Vagina (tissue), 2 donors: ENCODE measurements at regions not wholly inside any gene's neighbourhood (a gene's known extent, or its start where the extent isn't known, plus 50 kb on each side); places are given as distances from the start of the nearest gene placed in this dataset.

ENCODE experiments used
- DNase-seq, 2 donors: peaks; one replicate each; pipeline ENCODE4 v3.0.0-alpha.2; 2017; ENCODE audit errors: extremely low spot score in 2 of 2
- H3K27ac ChIP-seq: fragments of 200-600 bp; sonication (generic); one replicate; pipeline ENCODE4 v1.5.1; 2019
- H3K27me3 ChIP-seq: fragments of 200-600 bp; sonication (generic); one replicate; pipeline ENCODE4 v1.5.1; 2019
- H3K36me3 ChIP-seq, 2 donors: fragments of 200-600 bp; sonication (generic); one replicate each; pipeline ENCODE4 v1.5.1; 2017 to 2019
- H3K4me1 ChIP-seq: fragments of 200-600 bp; sonication (generic); one replicate; pipeline ENCODE4 v1.5.1; 2019
- H3K4me3 ChIP-seq, 2 donors: fragments of 200-600 bp; sonication (generic); 1 replicate in 1 of 2; 2 replicates in 1 of 2; pipeline ENCODE4 v1.5.1; 2016 to 2019
- H3K9me3 ChIP-seq: fragments of 200-600 bp; sonication (generic); one replicate; pipeline ENCODE4 v1.5.1; 2019
- POLR2A ChIP-seq, 2 donors: fragments of 450-650 bp; IDR thresholded peaks; one replicate each; pipeline ENCODE4 v1.6.1; 2017; ENCODE audit warnings: antibody characterized with exemption in 2 of 2, mild to moderate bottlenecking in 2 of 2, moderate library complexity in 2 of 2
- POLR2AphosphoS5 ChIP-seq, 2 donors: sonication (generic); formaldehyde crosslinking; IDR thresholded peaks; one replicate each; pipeline ENCODE4 v1.9.0; 2017; ENCODE audit warnings: antibody characterized with exemption in 2 of 2, mild to moderate bottlenecking in 2 of 2, low read depth in 1 of 2; ENCODE audit not compliant: insufficient read depth in 1 of 2
- intact Hi-C: fragments of 100-400 bp; cut with DNase I; formaldehyde crosslinking; loops from one replicate; pipeline ENCODE4 v1.15.1; 2023
- TF ChIP-seq, protein P1 (sequence below), 3 experiments: fragments of 450-650 bp in 2 of 3; fragments of 200-600 bp in 1 of 3; sonication (generic) in 1 of 3; IDR thresholded peaks; one replicate each; pipeline ENCODE4 v1.5.1; 2017 to 2019; ENCODE audit warnings: antibody characterized with exemption in 3 of 3, mild to moderate bottlenecking in 2 of 3, moderate library complexity in 2 of 3

DNA sequence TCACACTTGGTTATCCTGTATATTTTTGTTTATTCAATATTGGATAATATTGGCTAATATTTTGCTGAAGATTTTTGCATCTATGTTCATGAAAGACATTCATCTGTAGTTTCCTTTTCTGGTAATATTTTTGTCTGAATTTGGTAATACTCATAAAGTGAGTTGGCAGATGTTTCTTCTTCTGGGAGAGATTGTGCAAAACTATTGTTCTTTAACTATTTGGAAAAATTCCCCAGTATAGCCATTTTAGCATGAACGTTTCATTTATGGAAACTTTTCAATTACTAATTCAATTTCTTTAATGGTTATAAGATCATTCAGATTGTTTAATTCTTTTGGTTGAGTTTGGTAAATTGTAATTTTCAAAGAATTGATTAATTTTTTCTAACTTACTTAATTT, 560.8 kb upstream of the FZD8 start:
- no peak overlapping the region for H3K4me3 ChIP-seq
- H3K4me1 ChIP-seq, result no peaks in the 10 kb centered on the region
- H3K36me3 ChIP-seq, result no peaks in the 10 kb centered on the region
- TF ChIP-seq, protein P1, sequence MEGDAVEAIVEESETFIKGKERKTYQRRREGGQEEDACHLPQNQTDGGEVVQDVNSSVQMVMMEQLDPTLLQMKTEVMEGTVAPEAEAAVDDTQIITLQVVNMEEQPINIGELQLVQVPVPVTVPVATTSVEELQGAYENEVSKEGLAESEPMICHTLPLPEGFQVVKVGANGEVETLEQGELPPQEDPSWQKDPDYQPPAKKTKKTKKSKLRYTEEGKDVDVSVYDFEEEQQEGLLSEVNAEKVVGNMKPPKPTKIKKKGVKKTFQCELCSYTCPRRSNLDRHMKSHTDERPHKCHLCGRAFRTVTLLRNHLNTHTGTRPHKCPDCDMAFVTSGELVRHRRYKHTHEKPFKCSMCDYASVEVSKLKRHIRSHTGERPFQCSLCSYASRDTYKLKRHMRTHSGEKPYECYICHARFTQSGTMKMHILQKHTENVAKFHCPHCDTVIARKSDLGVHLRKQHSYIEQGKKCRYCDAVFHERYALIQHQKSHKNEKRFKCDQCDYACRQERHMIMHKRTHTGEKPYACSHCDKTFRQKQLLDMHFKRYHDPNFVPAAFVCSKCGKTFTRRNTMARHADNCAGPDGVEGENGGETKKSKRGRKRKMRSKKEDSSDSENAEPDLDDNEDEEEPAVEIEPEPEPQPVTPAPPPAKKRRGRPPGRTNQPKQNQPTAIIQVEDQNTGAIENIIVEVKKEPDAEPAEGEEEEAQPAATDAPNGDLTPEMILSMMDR (IDR thresholded peaks at IDR 0.05), result no peak
- no peak for DNase-seq
- no peaks in the 10 kb centered on the region for H3K27me3 ChIP-seq
- H3K27ac ChIP-seq, result no peak overlapping the region
- intact Hi-C loops, result no loop called here
- no peaks in the 10 kb centered on the region for H3K9me3 ChIP-seq

DNA sequence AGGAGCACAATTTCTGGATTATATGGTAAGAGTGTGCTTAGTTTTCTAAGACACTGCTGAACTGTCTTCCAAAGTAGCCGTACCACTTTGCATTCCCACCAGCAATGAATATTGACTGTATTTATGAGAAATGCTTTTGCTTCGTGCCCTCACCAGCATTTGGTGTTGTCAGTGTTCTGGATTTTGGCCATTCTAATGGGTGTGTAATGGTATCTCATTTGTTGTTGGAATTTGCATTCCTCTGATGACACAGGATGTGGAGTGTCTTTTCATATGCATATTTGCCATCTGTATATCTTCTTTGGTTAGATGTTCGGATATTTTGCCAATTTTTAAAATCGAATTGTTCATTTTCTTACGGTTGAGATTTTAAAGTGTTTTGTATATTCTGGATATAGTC, 558.5 kb upstream of the FZD8 start:
- intact Hi-C loops, result no loop called here

DNA sequence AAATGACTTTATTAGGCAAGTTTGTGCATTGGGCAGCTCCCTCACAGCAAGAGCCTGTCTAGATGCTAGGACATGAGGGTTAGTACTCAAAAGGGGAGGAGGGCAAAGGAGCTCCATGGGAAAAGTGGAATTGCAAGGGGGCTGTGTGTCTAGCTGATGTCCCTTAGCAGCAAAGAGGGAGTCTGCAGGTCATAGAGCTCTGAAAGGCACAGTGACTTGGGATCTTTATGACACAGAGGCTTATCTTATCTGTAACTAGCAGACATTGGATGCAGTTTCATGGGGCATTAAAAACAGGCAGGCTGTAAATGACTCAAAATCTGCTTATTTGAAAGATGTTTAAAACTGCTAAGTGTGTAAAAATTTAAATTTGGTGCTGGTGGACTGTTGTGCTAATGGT, 556.2 kb upstream of the FZD8 start:
- Histone ChIP-seq H3K4me1 (no peaks in the 10 kb centered on the region), H3K27ac (no peak overlapping the region), H3K27me3 (no peaks in the 10 kb centered on the region), H3K4me3 (no peak overlapping the region), H3K9me3 (no peaks in the 10 kb centered on the region), H3K36me3 (no peaks in the 10 kb centered on the region)
- intact Hi-C loops, result no loop called here
- no peak for TF ChIP-seq POLR2AphosphoS5 (IDR thresholded peaks at IDR 0.05; ENCODE audit: insufficient read depth in 1 of 2, low read depth in 1 of 2)
- TF ChIP-seq, protein P1 (IDR thresholded peaks at IDR 0.05), result no peak
- TF ChIP-seq POLR2A (IDR thresholded peaks at IDR 0.05), result no peak
- no peak for DNase-seq

More for the DNA sequence above, 558.5 kb upstream of the FZD8 start:
- TF ChIP-seq POLR2A (IDR thresholded peaks at IDR 0.05), result no peak
- no peak for TF ChIP-seq POLR2AphosphoS5 (IDR thresholded peaks at IDR 0.05; ENCODE audit: insufficient read depth in 1 of 2, low read depth in 1 of 2)
- TF ChIP-seq, protein P1 (IDR thresholded peaks at IDR 0.05), result no peak
- no peaks in the 10 kb centered on the region for H3K4me1 ChIP-seq
- no peak overlapping the region for H3K27ac ChIP-seq
- H3K36me3 ChIP-seq, result no peaks in the 10 kb centered on the region
- H3K9me3 ChIP-seq, result no peaks in the 10 kb centered on the region
- H3K27me3 ChIP-seq, result no peaks in the 10 kb centered on the region
- no peak overlapping the region for H3K4me3 ChIP-seq
- DNase-seq, result no peak

DNA sequence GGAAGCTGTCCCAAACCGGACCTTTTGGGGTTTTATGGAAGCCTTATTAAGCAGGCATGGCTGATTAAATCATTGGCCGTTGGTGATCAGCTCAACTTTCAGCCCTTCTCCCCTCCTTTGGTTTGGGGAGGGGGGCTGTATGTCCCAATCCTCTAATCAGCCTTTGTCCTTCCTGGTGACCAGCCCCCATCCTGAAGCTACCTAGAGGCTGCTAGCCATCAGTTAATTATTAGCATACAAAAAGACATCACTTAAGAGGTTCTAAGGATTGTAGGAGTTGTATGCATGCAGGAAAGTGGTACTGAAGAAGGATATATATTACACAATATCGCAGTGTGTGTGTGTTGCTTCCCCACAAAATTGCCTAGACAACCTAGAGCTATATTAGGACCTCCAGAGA, 553.3 kb upstream of the FZD8 start:
- TF ChIP-seq POLR2AphosphoS5 (IDR thresholded peaks at IDR 0.05; ENCODE audit: insufficient read depth in 1 of 2, low read depth in 1 of 2), result no peak
- no peak for TF ChIP-seq POLR2A (IDR thresholded peaks at IDR 0.05)
- TF ChIP-seq, protein P1 (IDR thresholded peaks at IDR 0.05), result no peak
- DNase-seq, result no peak
- peaks cover 9% of the 10 kb centered on the region for H3K9me3 ChIP-seq
- no peaks in the 10 kb centered on the region for H3K27me3 ChIP-seq
- H3K4me1 ChIP-seq, result no peaks in the 10 kb centered on the region
- intact Hi-C loops, result no loop called here
- H3K4me3 ChIP-seq, result no peak overlapping the region
- no peak overlapping the region for H3K27ac ChIP-seq
- no peaks in the 10 kb centered on the region for H3K36me3 ChIP-seq

DNA sequence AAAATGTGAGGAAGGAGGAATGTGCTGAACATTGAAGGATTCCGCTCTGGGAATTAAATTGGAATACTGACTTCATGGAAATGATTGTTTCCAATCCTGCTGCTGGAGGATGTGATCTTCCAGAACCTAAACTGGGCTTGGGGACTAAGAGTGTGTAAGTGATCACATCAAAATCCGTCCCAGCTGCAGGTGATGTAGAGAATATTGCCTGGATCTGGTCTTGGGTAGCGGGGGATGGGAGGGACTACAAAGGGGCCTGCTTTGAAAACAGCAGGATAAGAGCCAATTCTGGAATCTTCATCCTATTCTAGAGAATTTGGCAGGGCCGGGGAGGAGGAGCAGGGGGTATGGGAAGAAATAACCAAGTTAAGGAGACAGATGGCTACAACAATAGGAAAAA, 552.2 kb upstream of the FZD8 start:
- Histone ChIP-seq H3K27me3 (no peaks in the 10 kb centered on the region), H3K9me3 (peaks cover 9% of the 10 kb centered on the region), H3K4me3 (no peak overlapping the region), H3K4me1 (no peaks in the 10 kb centered on the region), H3K27ac (no peak overlapping the region), H3K36me3 (no peaks in the 10 kb centered on the region)
- no peak for DNase-seq
- intact Hi-C loops, result no loop called here
- no peak for TF ChIP-seq POLR2A (IDR thresholded peaks at IDR 0.05)

DNA sequence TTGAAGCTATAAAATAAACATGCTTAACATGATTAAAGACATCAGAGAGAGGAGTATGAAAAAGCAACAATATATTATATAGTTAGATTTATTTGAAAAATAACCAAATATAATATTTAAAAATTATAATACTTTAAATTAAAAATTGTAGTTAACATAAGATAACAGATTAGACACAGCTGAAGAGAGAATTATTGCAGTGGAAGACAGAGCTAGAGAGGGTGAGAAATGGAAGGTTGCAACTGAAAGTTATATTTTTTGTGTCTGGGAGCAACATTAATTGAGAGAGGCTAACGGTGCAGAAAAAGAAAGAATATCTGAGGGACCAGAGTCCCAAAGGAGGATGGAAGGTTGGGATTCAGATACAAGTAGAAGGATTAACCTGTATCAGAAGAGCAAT, 548.9 kb upstream of the FZD8 start:
- H3K4me1 ChIP-seq, result no peaks in the 10 kb centered on the region
- no peak for TF ChIP-seq POLR2AphosphoS5 (IDR thresholded peaks at IDR 0.05; ENCODE audit: insufficient read depth in 1 of 2, low read depth in 1 of 2)
- no peak for TF ChIP-seq POLR2A (IDR thresholded peaks at IDR 0.05)
- TF ChIP-seq, protein P1 (IDR thresholded peaks at IDR 0.05), result no peak
- intact Hi-C loops, result no loop called here
- no peak overlapping the region for H3K4me3 ChIP-seq
- DNase-seq, result no peak
- H3K36me3 ChIP-seq, result no peaks in the 10 kb centered on the region
- H3K9me3 ChIP-seq, result peaks cover 9% of the 10 kb centered on the region
- H3K27ac ChIP-seq, result no peak overlapping the region
- no peaks in the 10 kb centered on the region for H3K27me3 ChIP-seq
